ENCODE measurements at regions not wholly inside any gene's neighbourhood (a gene's known extent, or its start where the extent isn't known, plus 50 kb on each side); places are given as distances from the start of the nearest gene placed in this dataset.

DNA sequence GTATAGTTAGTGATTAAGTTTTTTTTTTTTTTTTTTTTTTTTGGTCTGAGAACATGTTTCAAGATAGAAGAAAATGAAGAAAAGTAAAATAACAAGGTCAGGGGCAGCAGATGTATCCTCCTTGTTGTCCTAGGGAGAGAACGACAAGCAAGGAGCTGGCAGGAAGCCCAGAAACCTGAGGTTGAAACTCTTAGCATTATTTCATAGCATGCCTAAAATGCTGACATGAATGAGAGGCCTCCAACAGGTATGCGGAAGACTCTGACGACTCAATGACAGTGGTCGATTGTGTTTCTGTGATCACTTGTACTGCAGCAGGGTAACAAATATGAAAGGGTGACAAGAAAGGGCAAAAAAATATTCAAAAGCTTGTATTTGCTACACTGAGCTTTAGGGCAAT, 415.9 kb downstream of the PLA2G4A start:
- WGBS, 2 experiments (ENCODE audit: low coverage in 1 of 2, low lambda C conversion rate in 2 of 2, missing lambda C conversion rate in 2 of 2) = 76 to 79% methylated on average over 4 of the region's 4 CpGs
- no peak for DNase-seq
- H3K9me3 ChIP-seq (ENCODE audit: low read depth) = no peaks in the 10 kb centered on the region
- no peaks in the 10 kb centered on the region for H3K4me1 ChIP-seq (ENCODE audit: insufficient read depth)
- no peaks in the 10 kb centered on the region for H4K20me1 ChIP-seq (ENCODE audit: insufficient read depth)
- H3K4me2 ChIP-seq (ENCODE audit: unreplicated experiment) = no peak overlapping the region
- H3K9ac ChIP-seq = no peak overlapping the region
- TF ChIP-seq EZH2phosphoT487 (IDR thresholded peaks at IDR 0.05; ENCODE audit: insufficient read depth, low read depth) = no peak
- TF ChIP-seq EZH2 (IDR thresholded peaks at IDR 0.05; ENCODE audit: insufficient read depth, poor library complexity, severe bottlenecking) = no peak
- no peaks in the 10 kb centered on the region for H3F3A ChIP-seq (ENCODE audit: insufficient read depth)
- H3K27me3 ChIP-seq (replicated peaks; ENCODE audit: insufficient read depth) = no peaks in the 10 kb centered on the region
- H3K36me3 ChIP-seq (ENCODE audit: low read depth) = no peaks in the 10 kb centered on the region
- H3K9me2 ChIP-seq (ENCODE audit: insufficient read depth) = no peaks in the 10 kb centered on the region
- no peak overlapping the region for H2AFZ ChIP-seq
- no peak overlapping the region for H3K4me3 ChIP-seq
- H3K27ac ChIP-seq = no peak overlapping the region
- no peaks in the 10 kb centered on the region for H3K79me2 ChIP-seq (ENCODE audit: insufficient read depth)
- in situ Hi-C loops (cut with MboI) = no loop called here

DNA sequence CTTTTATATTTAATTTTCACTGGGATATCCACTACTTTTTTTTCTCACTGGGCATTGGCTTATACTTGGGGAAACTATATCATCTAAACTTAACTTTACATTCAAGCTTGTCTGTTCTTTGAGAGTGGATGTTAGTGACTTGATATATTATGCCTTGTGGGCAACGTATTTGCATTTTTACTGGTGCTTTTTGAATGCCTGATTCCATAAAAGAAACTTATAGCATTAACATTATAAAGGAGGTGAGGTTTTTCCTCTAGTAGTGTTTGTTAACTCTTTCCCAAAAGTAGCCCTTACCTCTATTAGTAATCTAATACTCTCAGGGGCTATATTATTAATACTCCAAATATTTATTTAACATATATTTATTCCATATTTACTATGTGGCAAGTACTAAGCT, 416.5 kb downstream of the PLA2G4A start:
- in situ Hi-C loops (cut with MboI) = no loop called here
- WGBS, 2 experiments (ENCODE audit: low coverage in 1 of 2, low lambda C conversion rate in 2 of 2, missing lambda C conversion rate in 2 of 2) = 87 to 88% methylated on average over 1 of the region's 1 CpG

DNA sequence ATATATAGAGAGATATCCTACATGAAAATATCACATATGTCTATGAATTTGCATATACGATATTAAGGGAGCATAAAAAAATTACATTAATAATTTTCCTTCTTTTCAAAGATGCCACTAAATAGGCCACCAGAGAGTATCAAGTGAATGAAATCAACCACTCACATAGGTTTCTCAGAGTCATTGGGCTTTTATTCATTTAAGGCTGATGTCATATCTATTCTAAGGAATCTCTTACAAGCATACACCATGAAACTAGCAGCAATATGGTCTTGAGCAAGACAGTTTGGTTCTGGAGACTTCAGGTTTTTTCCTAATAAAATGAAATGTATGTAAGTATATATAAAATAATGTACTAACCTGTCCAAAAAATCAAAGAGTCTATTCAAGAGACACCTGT, 420.4 kb downstream of the PLA2G4A start:
- Histone ChIP-seq H3K4me1 (ENCODE audit: insufficient read depth) (no peaks in the 10 kb centered on the region), H3K4me3 (no peak overlapping the region), H3K9me3 (ENCODE audit: low read depth) (no peaks in the 10 kb centered on the region), H4K20me1 (ENCODE audit: insufficient read depth) (no peaks in the 10 kb centered on the region), H3K27ac (no peak overlapping the region), H3F3A (ENCODE audit: insufficient read depth) (no peaks in the 10 kb centered on the region), H3K36me3 (ENCODE audit: low read depth) (no peaks in the 10 kb centered on the region), H3K9me2 (ENCODE audit: insufficient read depth) (no peaks in the 10 kb centered on the region), H3K79me2 (ENCODE audit: insufficient read depth) (no peaks in the 10 kb centered on the region), H2AFZ (no peak overlapping the region), H3K27me3 (replicated peaks; ENCODE audit: insufficient read depth) (no peaks in the 10 kb centered on the region), H3K9ac (no peak overlapping the region), H3K4me2 (ENCODE audit: unreplicated experiment) (no peak overlapping the region)
- DNase-seq = no peak
- TF ChIP-seq EZH2phosphoT487 (IDR thresholded peaks at IDR 0.05; ENCODE audit: insufficient read depth, low read depth) = no peak
- TF ChIP-seq EZH2 (IDR thresholded peaks at IDR 0.05; ENCODE audit: insufficient read depth, poor library complexity, severe bottlenecking) = no peak
- 87 to 94% methylated on average over 1 of the region's 1 CpG for WGBS, 2 experiments (ENCODE audit: low coverage in 1 of 2, low lambda C conversion rate in 2 of 2, missing lambda C conversion rate in 2 of 2)
- in situ Hi-C loops (cut with MboI) = no loop called here

More for the DNA sequence above, 416.5 kb downstream of the PLA2G4A start:
- Histone ChIP-seq H3K27me3 (replicated peaks; ENCODE audit: insufficient read depth) (no peaks in the 10 kb centered on the region), H3K4me3 (no peak overlapping the region), H3F3A (ENCODE audit: insufficient read depth) (no peaks in the 10 kb centered on the region), H3K4me2 (ENCODE audit: unreplicated experiment) (no peak overlapping the region), H3K4me1 (ENCODE audit: insufficient read depth) (no peaks in the 10 kb centered on the region), H3K27ac (no peak overlapping the region), H3K9me3 (ENCODE audit: low read depth) (no peaks in the 10 kb centered on the region), H3K9me2 (ENCODE audit: insufficient read depth) (no peaks in the 10 kb centered on the region), H3K9ac (no peak overlapping the region), H2AFZ (no peak overlapping the region), H4K20me1 (ENCODE audit: insufficient read depth) (no peaks in the 10 kb centered on the region), H3K79me2 (ENCODE audit: insufficient read depth) (no peaks in the 10 kb centered on the region), H3K36me3 (ENCODE audit: low read depth) (no peaks in the 10 kb centered on the region)
- DNase-seq = no peak
- TF ChIP-seq EZH2 (IDR thresholded peaks at IDR 0.05; ENCODE audit: insufficient read depth, poor library complexity, severe bottlenecking) (no peak), EZH2phosphoT487 (IDR thresholded peaks at IDR 0.05; ENCODE audit: insufficient read depth, low read depth) (no peak)

DNA sequence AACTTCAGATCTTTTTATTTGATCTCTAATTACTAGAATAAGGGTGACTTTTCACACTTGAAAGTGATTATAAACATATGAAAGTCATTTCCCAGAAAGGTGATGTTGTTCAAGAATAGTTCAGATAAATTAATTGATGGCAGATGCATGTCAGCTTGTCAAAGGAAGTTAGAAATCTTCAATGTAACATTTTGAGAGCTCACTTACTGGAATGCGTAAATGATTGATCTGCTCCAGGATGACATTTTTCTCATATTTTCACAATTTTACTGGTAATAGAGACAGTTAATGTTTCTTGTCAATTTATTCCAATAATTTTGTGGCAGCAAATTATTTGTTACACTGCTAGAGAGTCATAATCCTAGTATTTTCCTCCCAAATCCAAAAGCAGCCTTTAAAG, 424.2 kb downstream of the PLA2G4A start:
- no peak overlapping the region for H2AFZ ChIP-seq
- H3K9me3 ChIP-seq (ENCODE audit: low read depth) = no peaks in the 10 kb centered on the region
- no peak overlapping the region for H3K9ac ChIP-seq
- no peak overlapping the region for H3K27ac ChIP-seq
- H3K4me3 ChIP-seq = no peak overlapping the region
- no peaks in the 10 kb centered on the region for H4K20me1 ChIP-seq (ENCODE audit: insufficient read depth)
- H3K27me3 ChIP-seq (replicated peaks; ENCODE audit: insufficient read depth) = no peaks in the 10 kb centered on the region
- DNase-seq = no peak
- no peak for TF ChIP-seq EZH2 (IDR thresholded peaks at IDR 0.05; ENCODE audit: insufficient read depth, poor library complexity, severe bottlenecking)
- TF ChIP-seq EZH2phosphoT487 (IDR thresholded peaks at IDR 0.05; ENCODE audit: insufficient read depth, low read depth) = no peak
- no peak overlapping the region for H3K4me2 ChIP-seq (ENCODE audit: unreplicated experiment)
- H3K4me1 ChIP-seq (ENCODE audit: insufficient read depth) = no peaks in the 10 kb centered on the region
- H3K9me2 ChIP-seq (ENCODE audit: insufficient read depth) = no peaks in the 10 kb centered on the region
- no peaks in the 10 kb centered on the region for H3K36me3 ChIP-seq (ENCODE audit: low read depth)
- in situ Hi-C loops (cut with MboI) = no loop called here
- H3F3A ChIP-seq (ENCODE audit: insufficient read depth) = no peaks in the 10 kb centered on the region
- H3K79me2 ChIP-seq (ENCODE audit: insufficient read depth) = no peaks in the 10 kb centered on the region
- WGBS, 2 experiments (ENCODE audit: low coverage in 1 of 2, low lambda C conversion rate in 2 of 2, missing lambda C conversion rate in 2 of 2) = 97 to 98% methylated on average over 1 of the region's 1 CpG

DNA sequence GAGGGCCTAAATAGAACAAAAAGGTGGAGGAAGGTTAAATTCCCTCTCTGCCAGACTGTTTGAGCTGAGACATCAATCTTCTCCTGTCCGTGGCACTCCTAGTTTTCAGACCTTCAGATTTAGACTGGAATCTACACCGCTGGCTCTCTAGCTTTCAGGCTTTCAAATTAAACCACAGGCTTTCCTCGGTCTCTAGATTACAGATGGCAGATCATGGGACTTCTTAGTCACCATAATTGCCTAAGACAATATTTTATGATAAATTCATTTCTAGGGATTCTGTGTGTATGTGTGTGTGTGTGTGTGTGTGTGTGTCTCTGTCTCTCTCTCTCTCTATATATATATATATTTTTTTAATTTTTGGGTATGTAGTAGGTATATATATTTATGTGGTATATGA, 428.7 kb downstream of the PLA2G4A start:
- no peaks in the 10 kb centered on the region for H3K9me3 ChIP-seq (ENCODE audit: low read depth)
- no peak for DNase-seq
- no peak overlapping the region for H2AFZ ChIP-seq
- in situ Hi-C loops (cut with MboI) = no loop called here
- no peaks in the 10 kb centered on the region for H3K9me2 ChIP-seq (ENCODE audit: insufficient read depth)
- no peak overlapping the region for H3K4me2 ChIP-seq (ENCODE audit: unreplicated experiment)
- H3K27me3 ChIP-seq (replicated peaks; ENCODE audit: insufficient read depth) = no peaks in the 10 kb centered on the region
- H4K20me1 ChIP-seq (ENCODE audit: insufficient read depth) = no peaks in the 10 kb centered on the region
- no peak overlapping the region for H3K9ac ChIP-seq
- H3K27ac ChIP-seq = no peak overlapping the region
- H3K4me3 ChIP-seq = no peak overlapping the region
- H3K36me3 ChIP-seq (ENCODE audit: low read depth) = no peaks in the 10 kb centered on the region
- WGBS, 2 experiments (ENCODE audit: low coverage in 1 of 2, low lambda C conversion rate in 2 of 2, missing lambda C conversion rate in 2 of 2) = 76 to 79% methylated on average over 3 of the region's 3 CpGs
- TF ChIP-seq EZH2phosphoT487 (IDR thresholded peaks at IDR 0.05; ENCODE audit: insufficient read depth, low read depth) (no peak), EZH2 (IDR thresholded peaks at IDR 0.05; ENCODE audit: insufficient read depth, poor library complexity, severe bottlenecking) (no peak)
- H3K4me1 ChIP-seq (ENCODE audit: insufficient read depth) = no peaks in the 10 kb centered on the region
- no peaks in the 10 kb centered on the region for H3F3A ChIP-seq (ENCODE audit: insufficient read depth)
- no peaks in the 10 kb centered on the region for H3K79me2 ChIP-seq (ENCODE audit: insufficient read depth)
